OCI-LY7 (cell line): ENCODE measurements at regions not wholly inside any gene's neighbourhood (a gene's known extent, or its start where the extent isn't known, plus 50 kb on each side); places are given as distances from the start of the nearest gene placed in this dataset.

Experiments used
- EZH2phosphoT487 ChIP-seq: fragments of 200-600 bp; sonication (generic); IDR thresholded peaks from 2 replicates; pipeline ENCODE4 v1.6.1; 2018; ENCODE audit warnings: low read depth, borderline replicate concordance, mild to moderate bottlenecking, mixed run types, antibody characterized with exemption, low read length, moderate library complexity, mixed read lengths
- TF ChIP-seq, protein P1 (sequence below): fragments of 200-600 bp; sonication (generic); conservative IDR thresholded peaks from 2 replicates; pipeline ENCODE4 v1.5.1; 2014; ENCODE audit warnings: mild to moderate bottlenecking, antibody characterized with exemption, low read length, moderate library complexity, mixed read lengths

- TF ChIP-seq, protein P1, sequence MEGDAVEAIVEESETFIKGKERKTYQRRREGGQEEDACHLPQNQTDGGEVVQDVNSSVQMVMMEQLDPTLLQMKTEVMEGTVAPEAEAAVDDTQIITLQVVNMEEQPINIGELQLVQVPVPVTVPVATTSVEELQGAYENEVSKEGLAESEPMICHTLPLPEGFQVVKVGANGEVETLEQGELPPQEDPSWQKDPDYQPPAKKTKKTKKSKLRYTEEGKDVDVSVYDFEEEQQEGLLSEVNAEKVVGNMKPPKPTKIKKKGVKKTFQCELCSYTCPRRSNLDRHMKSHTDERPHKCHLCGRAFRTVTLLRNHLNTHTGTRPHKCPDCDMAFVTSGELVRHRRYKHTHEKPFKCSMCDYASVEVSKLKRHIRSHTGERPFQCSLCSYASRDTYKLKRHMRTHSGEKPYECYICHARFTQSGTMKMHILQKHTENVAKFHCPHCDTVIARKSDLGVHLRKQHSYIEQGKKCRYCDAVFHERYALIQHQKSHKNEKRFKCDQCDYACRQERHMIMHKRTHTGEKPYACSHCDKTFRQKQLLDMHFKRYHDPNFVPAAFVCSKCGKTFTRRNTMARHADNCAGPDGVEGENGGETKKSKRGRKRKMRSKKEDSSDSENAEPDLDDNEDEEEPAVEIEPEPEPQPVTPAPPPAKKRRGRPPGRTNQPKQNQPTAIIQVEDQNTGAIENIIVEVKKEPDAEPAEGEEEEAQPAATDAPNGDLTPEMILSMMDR: no peak
- no peak for TF ChIP-seq EZH2phosphoT487
These were observed 308.3 kb upstream of the STEAP1 start for GRCh38 chr7:89845952-89846351.
